ENCODE measurements at regions not wholly inside any gene's neighbourhood (a gene's known extent, or its start where the extent isn't known, plus 50 kb on each side); places are given as distances from the start of the nearest gene placed in this dataset.

DNA sequence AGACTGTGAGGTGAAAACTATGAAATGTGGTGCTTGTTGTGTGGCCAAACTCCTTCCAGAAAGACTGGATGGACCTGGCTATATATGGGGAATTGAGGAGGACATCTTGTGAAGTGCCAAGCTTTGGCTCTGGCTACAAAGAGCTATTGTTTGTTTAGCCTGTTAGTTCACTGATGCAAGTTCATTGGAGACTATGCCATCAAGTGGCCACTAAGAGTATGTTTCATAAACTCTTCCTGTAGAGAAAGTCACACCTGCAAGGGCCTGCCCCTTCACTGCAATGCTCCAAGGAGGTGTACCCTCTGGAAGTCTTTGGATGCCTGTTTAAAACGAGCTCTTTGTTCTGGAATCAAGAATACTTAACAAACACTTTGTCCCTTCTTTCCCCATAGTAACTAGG lies 382.0 kb downstream of the GABRG1 start:
- Mint-ChIP-seq H3K9me3 (peaks cover 12% of the 10 kb centered on the region), H3K4me1 (no peaks in the 10 kb centered on the region), H3K27me3 (no peaks in the 10 kb centered on the region), H3K27ac (no peak overlapping the region), H3K36me3 (ENCODE audit: low read depth) (no peaks in the 10 kb centered on the region), H3K4me3 (no peak overlapping the region)
- no peak for ATAC-seq (replicated peaks)

DNA sequence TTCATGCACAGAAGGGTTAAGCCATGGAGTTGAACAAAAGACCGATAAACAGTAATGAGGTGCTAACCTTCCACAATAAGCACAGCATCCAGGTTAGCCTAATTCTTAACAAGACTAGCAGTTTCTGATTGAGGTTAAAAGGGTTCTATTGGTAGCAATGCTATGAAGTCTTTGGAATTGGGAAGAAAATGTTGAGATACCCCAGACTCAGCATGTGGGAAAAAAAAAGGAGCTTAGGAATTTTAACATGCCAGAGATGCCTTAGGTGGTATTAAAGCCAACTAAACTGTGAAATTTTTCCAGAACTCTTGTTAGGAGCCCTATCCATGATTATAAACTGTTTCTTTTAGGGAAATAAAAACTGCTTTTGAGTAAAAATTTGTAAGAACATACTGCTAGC lies 391.7 kb downstream of the GABRG1 start:
- Mint-ChIP-seq H3K27me3 (no peaks in the 10 kb centered on the region), H3K4me1 (no peaks in the 10 kb centered on the region), H3K27ac (no peak overlapping the region), H3K36me3 (ENCODE audit: low read depth) (no peaks in the 10 kb centered on the region), H3K9me3 (peaks cover 16% of the 10 kb centered on the region), H3K4me3 (no peak overlapping the region)
- ATAC-seq (replicated peaks) = no peak

DNA sequence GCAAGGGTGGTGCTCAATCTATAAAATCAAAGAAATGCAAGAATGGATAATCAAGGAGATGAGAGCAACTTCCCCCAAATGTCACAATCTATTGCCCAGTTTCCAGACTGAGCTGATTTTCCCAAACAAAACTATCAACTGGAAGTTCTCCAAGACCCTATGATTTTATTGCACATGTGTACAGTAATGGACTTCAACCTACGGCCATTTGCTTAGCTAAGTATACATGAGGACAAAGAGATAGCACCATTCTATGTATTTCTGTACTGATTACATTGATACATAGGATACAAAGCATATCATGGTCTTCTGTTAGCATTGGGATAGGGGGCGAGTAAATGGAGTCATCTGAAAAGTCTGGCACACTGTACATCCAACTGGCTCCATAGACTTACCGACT lies 407.8 kb downstream of the GABRG1 start:
- Mint-ChIP-seq H3K27ac (no peak overlapping the region), H3K4me3 (no peak overlapping the region), H3K36me3 (ENCODE audit: low read depth) (no peaks in the 10 kb centered on the region), H3K27me3 (no peaks in the 10 kb centered on the region), H3K9me3 (peaks cover 21% of the 10 kb centered on the region), H3K4me1 (no peaks in the 10 kb centered on the region)
- ATAC-seq (replicated peaks) = no peak

DNA sequence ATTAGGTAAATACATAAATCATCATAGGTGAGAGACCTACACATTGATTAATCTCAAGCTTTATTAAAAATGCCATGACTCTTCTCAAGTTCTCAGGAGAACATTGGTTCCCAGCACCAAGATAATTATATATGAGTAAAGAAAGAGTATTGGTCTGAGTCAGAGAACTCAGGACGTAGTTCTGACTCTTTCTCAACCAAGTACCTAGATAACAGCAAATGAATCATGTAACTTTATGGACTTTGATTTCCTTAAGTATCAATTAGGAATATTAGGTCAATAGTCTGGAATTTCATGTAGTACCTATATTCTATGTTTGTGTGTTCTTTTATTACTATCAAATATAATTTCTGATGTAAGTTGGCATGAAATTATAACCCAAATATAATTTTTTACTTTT lies 409.9 kb downstream of the GABRG1 start:
- Mint-ChIP-seq H3K36me3 (ENCODE audit: low read depth) (no peaks in the 10 kb centered on the region), H3K9me3 (peaks cover 13% of the 10 kb centered on the region), H3K27ac (no peak overlapping the region), H3K4me3 (no peak overlapping the region), H3K27me3 (no peaks in the 10 kb centered on the region), H3K4me1 (no peaks in the 10 kb centered on the region)
- ATAC-seq (replicated peaks) = no peak

DNA sequence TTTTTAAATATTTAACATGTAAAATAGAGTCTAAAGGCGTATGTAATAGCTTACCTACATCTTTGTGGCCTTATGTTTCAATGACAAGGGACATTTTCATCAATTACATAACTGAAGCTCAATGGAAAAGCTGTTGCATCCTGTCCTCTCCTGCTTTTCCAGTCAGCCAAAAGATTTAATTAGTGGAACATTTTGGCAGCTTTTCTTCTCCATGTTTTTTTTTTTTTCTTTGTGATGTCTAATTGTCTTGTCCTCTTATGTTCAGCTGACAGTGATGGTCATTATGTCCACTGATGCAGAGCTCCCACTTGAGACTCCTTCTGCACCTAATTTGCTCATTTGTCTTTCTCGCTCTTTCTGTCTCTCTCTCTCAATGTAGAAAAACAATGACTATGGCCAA lies 422.2 kb downstream of the GABRG1 start:
- H3K27me3 Mint-ChIP-seq = no peaks in the 10 kb centered on the region

DNA sequence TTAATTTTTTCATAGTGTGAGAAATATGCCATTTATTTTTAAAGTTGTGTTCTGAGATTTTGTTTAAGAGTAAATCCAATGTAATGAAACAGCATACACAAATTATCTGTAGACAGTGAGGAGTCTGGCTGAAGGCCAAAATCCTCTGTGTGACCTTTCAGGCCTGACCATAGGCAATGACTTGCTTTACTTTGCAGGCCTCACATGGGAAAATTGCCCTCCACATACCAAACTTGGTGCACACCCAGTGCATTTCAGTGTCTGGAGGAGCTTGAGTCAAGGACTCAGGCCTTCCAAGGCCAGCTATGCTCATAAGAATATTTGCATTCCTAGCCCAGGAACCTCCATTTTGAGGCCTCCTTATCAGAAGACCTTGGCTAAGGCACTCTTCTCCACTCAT lies 430.1 kb downstream of the GABRG1 start:
- Mint-ChIP-seq H3K9me3 (peaks cover 20% of the 10 kb centered on the region), H3K27me3 (no peaks in the 10 kb centered on the region), H3K36me3 (ENCODE audit: low read depth) (no peaks in the 10 kb centered on the region), H3K4me3 (no peak overlapping the region), H3K27ac (no peak overlapping the region), H3K4me1 (no peaks in the 10 kb centered on the region)
- ATAC-seq (replicated peaks) = no peak

More for the DNA sequence above, 422.2 kb downstream of the GABRG1 start:
- Mint-ChIP-seq H3K27ac (no peak overlapping the region), H3K4me1 (no peaks in the 10 kb centered on the region), H3K9me3 (peaks cover 14% of the 10 kb centered on the region), H3K4me3 (no peak overlapping the region), H3K36me3 (ENCODE audit: low read depth) (no peaks in the 10 kb centered on the region)
- ATAC-seq (replicated peaks) = no peak

DNA sequence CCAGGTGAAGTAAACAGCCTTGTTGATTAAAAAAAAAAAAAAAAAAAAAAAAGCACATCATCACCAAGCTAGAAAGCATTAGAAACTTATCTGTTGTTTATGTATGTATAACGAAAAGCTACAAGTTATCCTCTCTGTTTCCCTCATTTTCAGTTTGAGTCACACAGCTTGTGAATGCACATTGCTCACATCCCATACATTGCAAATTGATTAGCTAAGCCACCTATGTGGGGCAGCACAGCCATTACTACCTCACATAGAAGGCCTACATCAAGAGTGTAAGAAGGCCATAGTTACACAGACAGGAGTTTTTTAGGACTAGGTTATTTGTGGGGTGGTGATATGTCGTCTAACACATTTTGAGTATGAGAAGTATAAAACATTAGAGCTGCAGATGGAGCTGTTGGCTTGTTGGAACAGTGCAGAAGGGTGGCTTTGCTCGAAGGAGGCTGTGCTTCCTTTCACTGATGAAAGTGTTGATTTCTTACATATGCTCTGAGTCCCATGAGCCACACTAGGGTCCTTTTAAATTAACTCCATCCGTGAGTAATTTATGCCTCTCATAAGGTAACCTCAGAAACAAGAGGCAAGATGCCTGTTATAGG lies 431.6 kb downstream of the GABRG1 start:
- H3K27me3 Mint-ChIP-seq = no peaks in the 10 kb centered on the region
- no peaks in the 10 kb centered on the region for H3K4me1 Mint-ChIP-seq
- H3K27ac Mint-ChIP-seq = no peak overlapping the region
- H3K36me3 Mint-ChIP-seq (ENCODE audit: low read depth) = no peaks in the 10 kb centered on the region
- peaks cover 20% of the 10 kb centered on the region for H3K9me3 Mint-ChIP-seq
- H3K4me3 Mint-ChIP-seq = no peak overlapping the region
- ATAC-seq (replicated peaks) = no peak

DNA sequence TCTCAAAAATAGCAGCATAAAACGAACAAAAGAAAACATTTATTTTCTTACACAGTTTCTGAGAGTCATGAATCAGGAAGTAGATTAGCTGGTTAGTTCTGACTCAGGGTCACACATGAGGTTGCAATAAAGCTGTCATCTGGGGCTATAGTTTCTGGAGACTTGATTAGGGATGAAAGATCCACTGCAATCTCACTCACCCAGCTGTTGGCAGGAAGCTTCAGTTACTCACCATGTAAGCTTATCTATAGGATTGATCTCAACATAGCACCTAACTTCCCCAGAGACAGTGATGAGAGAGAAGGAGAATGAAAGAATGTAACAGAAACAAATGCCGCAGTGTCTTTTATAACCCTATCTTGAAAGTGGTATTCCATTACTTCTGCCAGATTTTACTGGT lies 435.5 kb downstream of the GABRG1 start:
- no peaks in the 10 kb centered on the region for H3K4me1 Mint-ChIP-seq
- no peaks in the 10 kb centered on the region for H3K27me3 Mint-ChIP-seq
- H3K36me3 Mint-ChIP-seq (ENCODE audit: low read depth) = no peaks in the 10 kb centered on the region
- no peak overlapping the region for H3K27ac Mint-ChIP-seq
- H3K4me3 Mint-ChIP-seq = no peak overlapping the region
- peaks cover 15% of the 10 kb centered on the region for H3K9me3 Mint-ChIP-seq
- ATAC-seq (replicated peaks) = no peak

DNA sequence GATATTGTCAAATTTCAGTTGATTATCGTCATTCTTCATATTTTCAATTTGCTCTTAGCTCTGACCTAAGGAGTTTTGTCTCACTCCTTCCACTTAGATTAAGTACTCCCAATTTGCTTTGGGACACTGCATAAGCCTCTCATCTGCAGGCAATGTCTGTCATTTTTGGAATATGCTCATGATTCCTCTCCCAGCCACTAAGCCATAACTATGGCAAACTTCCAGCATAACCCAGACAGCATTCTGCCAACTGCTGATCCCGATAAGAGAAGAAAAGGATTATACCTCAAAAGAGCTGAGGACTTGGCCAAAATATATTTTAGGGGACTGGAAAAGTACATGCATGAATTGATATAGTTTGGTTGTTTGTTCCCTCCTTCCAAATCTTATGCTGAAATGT lies 444.4 kb downstream of the GABRG1 start:
- H3K27me3 Mint-ChIP-seq = no peaks in the 10 kb centered on the region
- ATAC-seq (replicated peaks) = no peak
- H3K4me3 Mint-ChIP-seq = no peak overlapping the region
- no peaks in the 10 kb centered on the region for H3K4me1 Mint-ChIP-seq
- no peaks in the 10 kb centered on the region for H3K36me3 Mint-ChIP-seq (ENCODE audit: low read depth)
- H3K27ac Mint-ChIP-seq = no peak overlapping the region
- peaks cover 16% of the 10 kb centered on the region for H3K9me3 Mint-ChIP-seq

DNA sequence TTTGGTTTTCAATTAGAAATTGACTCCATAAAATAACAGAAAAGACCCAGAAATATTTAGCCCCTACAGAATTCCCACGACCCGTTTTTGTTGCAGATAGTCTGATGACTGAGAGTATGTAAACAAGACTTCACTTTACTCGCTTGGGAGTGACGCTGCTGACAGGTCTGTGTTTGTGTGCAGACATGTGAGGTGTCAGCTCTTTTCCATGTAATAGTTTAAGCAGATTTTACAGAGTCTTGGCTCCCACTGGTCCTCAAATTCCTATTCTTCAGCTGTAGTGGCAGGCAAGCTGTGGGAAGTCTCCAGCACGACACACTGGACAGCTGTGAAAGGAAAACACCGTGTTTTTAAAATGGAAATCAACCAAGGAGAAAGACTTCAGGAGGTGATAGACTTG lies 455.7 kb downstream of the GABRG1 start:
- no peaks in the 10 kb centered on the region for H3K4me1 Mint-ChIP-seq
- no peak for ATAC-seq (replicated peaks)
- H3K4me3 Mint-ChIP-seq = no peak overlapping the region
- peaks cover 10% of the 10 kb centered on the region for H3K9me3 Mint-ChIP-seq
- H3K27ac Mint-ChIP-seq = no peak overlapping the region
- H3K27me3 Mint-ChIP-seq = no peaks in the 10 kb centered on the region
- no peaks in the 10 kb centered on the region for H3K36me3 Mint-ChIP-seq (ENCODE audit: low read depth)

DNA sequence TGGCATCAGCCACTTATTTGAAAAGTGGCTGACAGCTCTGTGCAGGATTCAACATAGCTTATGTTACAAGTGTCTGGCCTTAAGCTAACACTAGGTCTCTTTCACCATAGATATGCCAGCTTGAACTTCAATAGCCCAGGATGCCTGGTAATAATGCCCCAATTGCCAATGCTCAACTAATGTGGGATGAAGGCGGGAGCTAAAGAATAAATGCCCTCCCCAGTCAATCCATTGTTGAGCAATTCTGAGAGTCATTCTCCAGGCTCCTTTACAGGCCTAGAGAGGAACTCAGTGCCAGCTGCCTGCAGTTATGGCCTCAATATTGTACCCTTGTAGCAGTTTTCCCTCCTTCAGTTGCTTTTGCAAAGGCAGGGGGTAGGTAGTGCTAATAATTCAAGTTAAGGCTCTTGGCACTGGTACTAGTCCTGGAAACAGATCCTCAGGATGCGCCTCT lies 460.2 kb downstream of the GABRG1 start:
- Mint-ChIP-seq H3K27ac (no peak overlapping the region), H3K4me1 (no peaks in the 10 kb centered on the region), H3K4me3 (no peak overlapping the region), H3K27me3 (no peaks in the 10 kb centered on the region), H3K9me3 (peaks cover 5% of the 10 kb centered on the region), H3K36me3 (ENCODE audit: low read depth) (no peaks in the 10 kb centered on the region)
- no peak for ATAC-seq (replicated peaks)

DNA sequence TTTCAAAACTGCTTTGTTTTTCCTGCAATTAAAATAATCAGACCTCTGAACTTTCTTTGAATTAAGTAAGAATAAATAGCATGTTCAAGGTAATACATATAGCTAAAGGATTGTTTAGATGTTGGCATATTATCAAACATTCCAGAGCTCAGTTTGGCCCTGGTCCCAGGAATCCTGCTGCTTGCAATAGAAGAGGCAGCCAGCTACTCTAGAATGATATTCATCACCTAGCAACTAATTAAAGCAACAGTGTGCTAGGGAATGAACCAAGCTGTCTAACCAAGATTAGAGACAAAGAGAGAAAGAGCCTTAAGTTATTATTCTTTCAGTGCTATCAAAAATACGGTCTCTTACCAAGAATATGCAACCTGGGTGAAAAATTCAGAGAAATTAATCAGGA lies 460.9 kb downstream of the GABRG1 start:
- Mint-ChIP-seq H3K27me3 (no peaks in the 10 kb centered on the region), H3K9me3 (peaks cover 4% of the 10 kb centered on the region), H3K27ac (no peak overlapping the region), H3K4me1 (no peaks in the 10 kb centered on the region), H3K4me3 (no peak overlapping the region), H3K36me3 (ENCODE audit: low read depth) (no peaks in the 10 kb centered on the region)
- no peak for ATAC-seq (replicated peaks)

DNA sequence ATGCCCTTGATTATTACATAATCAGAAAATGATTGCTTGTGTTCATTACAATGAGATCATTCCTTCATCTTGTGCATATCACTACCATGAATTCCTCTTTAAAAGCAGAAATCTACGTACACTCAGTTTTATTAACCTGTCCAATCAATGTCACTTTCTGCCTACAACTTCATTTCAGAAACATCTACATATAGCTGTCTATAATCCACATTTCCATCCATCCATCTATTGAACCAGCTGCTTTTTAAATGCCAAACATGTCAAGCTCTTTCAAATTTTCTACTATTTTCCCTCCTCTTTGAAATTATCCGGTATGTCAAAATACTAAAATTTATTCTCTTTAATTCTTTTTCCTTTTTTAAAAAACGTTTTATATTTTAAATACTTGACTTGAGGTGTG lies 462.0 kb downstream of the GABRG1 start:
- no peak for ATAC-seq (replicated peaks)
- Mint-ChIP-seq H3K9me3 (peaks cover 4% of the 10 kb centered on the region), H3K4me3 (no peak overlapping the region), H3K4me1 (no peaks in the 10 kb centered on the region), H3K27ac (no peak overlapping the region), H3K36me3 (ENCODE audit: low read depth) (no peaks in the 10 kb centered on the region), H3K27me3 (no peaks in the 10 kb centered on the region)

DNA sequence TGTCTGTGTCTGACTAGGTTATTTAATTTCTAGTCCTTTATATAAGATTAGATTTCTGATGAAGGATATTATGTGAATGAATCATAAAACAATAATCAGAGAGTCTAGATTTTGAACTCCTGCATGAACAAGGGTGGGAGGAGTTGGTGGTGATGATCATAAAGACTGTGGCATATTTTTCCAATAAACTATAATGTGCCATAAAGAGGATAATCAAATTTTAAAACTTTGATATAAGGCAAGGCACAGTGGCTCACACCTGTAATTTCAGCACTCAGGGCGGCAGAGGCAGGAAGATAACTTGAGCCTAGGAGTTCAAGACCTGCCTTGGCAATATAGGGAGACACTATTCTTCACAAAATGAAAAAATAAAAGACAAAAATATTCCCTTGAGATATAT lies 473.3 kb downstream of the GABRG1 start:
- H3K36me3 Mint-ChIP-seq (ENCODE audit: low read depth) = no peaks in the 10 kb centered on the region
- H3K4me1 Mint-ChIP-seq = no peaks in the 10 kb centered on the region
- H3K27ac Mint-ChIP-seq = no peak overlapping the region
- no peaks in the 10 kb centered on the region for H3K27me3 Mint-ChIP-seq
- H3K4me3 Mint-ChIP-seq = no peak overlapping the region
- no peak for ATAC-seq (replicated peaks)
- H3K9me3 Mint-ChIP-seq = peaks cover 13% of the 10 kb centered on the region

DNA sequence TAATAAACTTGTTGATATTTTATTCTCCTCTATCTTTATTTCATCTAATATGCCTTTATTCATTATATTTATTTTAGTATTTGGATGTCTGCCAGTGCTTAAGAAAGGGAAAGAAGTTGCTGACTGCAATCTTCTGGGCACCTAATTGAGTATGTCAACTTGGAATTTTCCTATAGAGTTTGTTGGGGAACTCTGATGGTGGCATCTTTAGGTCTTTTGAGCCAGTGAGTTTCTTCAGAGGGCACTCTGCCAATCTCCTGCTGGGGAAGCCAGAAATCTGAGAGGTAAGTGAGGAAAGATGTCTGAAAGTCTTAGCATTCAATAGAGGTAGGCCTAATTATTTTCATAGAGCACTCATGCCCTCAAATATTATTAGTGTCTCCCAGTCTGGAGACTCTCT lies 475.0 kb downstream of the GABRG1 start:
- H3K27me3 Mint-ChIP-seq = no peaks in the 10 kb centered on the region
- H3K36me3 Mint-ChIP-seq (ENCODE audit: low read depth) = no peaks in the 10 kb centered on the region
- H3K27ac Mint-ChIP-seq = no peak overlapping the region
- ATAC-seq (replicated peaks) = no peak
- peaks cover 8% of the 10 kb centered on the region for H3K9me3 Mint-ChIP-seq
- no peaks in the 10 kb centered on the region for H3K4me1 Mint-ChIP-seq
- no peak overlapping the region for H3K4me3 Mint-ChIP-seq

DNA sequence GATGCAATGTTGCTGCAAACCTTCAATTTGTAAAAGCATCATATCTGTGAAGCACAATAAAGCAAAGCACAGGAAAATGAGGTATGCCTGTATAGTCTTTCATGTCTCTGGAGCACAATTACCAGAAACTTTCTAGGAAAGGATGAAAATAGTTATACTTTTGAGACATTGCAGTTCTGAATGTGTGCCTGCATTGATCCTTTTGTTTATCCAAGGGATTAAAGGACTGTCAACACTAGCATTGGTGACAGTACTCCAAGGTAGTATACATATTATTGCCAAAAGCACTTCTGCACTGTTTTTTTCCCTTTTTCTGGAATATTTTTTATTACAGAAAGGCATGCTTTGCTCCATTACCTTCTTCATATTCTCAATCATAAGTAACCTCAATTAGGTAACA lies 476.0 kb downstream of the GABRG1 start:
- Mint-ChIP-seq H3K27me3 (no peaks in the 10 kb centered on the region), H3K27ac (no peak overlapping the region), H3K9me3 (peaks cover 6% of the 10 kb centered on the region), H3K36me3 (ENCODE audit: low read depth) (no peaks in the 10 kb centered on the region), H3K4me3 (no peak overlapping the region), H3K4me1 (no peaks in the 10 kb centered on the region)
- no peak for ATAC-seq (replicated peaks)
